GM12872 (cell line): ENCODE measurements at regions not wholly inside any gene's neighbourhood (a gene's known extent, or its start where the extent isn't known, plus 50 kb on each side); places are given as distances from the start of the nearest gene placed in this dataset.

ENCODE experiments used
- CTCF ChIP-seq: IDR thresholded peaks from 3 replicates; pipeline ENCODE4 v1.5.1; 2011; ENCODE audit warnings: low read depth, mild to moderate bottlenecking, low read length, moderate library complexity; ENCODE audit not compliant: insufficient read depth

GRCh38 chr6:14194483-14194882 lies 76.9 kb downstream of the CD83 start:
- TF ChIP-seq CTCF, result no peak

- TF ChIP-seq CTCF, result no peak
Observed at GRCh38 chr6:14194976-14195375, 77.4 kb downstream of the CD83 start.

- TF ChIP-seq CTCF, result no peak
Observed at GRCh38 chr6:14196026-14196425, 78.5 kb downstream of the CD83 start.

GRCh38 chr6:14197118-14197517 lies 79.5 kb downstream of the CD83 start:
- TF ChIP-seq CTCF, result no peak

GRCh38 chr6:14200047-14200446 lies 82.5 kb downstream of the CD83 start:
- TF ChIP-seq CTCF, result no peak

- no peak for TF ChIP-seq CTCF
Observed at GRCh38 chr6:14202947-14203346, 85.4 kb downstream of the CD83 start.

- TF ChIP-seq CTCF, result no peak
Observed at GRCh38 chr6:14206391-14206790, 88.8 kb downstream of the CD83 start.

- no peak for TF ChIP-seq CTCF
Observed at GRCh38 chr6:14207448-14207847, 89.9 kb downstream of the CD83 start.
